GM12878 (cell line): ENCODE measurements at regions not wholly inside any gene's neighbourhood (a gene's known extent, or its start where the extent isn't known, plus 50 kb on each side); places are given as distances from the start of the nearest gene placed in this dataset.

ENCODE experiments used
- ATAC-seq: fragments of 200-7000 bp; cut with Tn5 transposase; 3 replicates; pipeline ENCODE4 v1.9.1; 2020; ENCODE audit warnings: mild to moderate bottlenecking, moderate library complexity
- BruUV-seq: library from RNA; stranded (reverse); fragments of 400-500 nt; replicated peaks from 2 replicates; lab custom pipeline; 2021; lab: Mats Ljungman, UMichigan
- CTCF ChIA-PET: fragments of 300-600 bp; sonication (Branson Sonifier 250); formaldehyde crosslinking; extraction: SDS; loops from one replicate; lab custom pipeline; 2021; ENCODE audit warnings: inconsistent platforms; lab: Yijun Ruan, JAX
- POLR2A ChIA-PET: fragments of 350-600 bp; formaldehyde crosslinking; extraction: SDS; loops from one replicate; lab custom pipeline; 2021; ENCODE audit warnings: inconsistent platforms; lab: Charles Lee
- RAD21 ChIA-PET: fragments of 300-600 bp; sonication (Branson Sonifier 250); formaldehyde crosslinking; loops from one replicate; lab custom pipeline; 2023; ENCODE audit warnings: antibody characterized with exemption; ENCODE audit not compliant: unreplicated experiment; lab: Charles Lee
- SMC1A ChIA-PET: fragments of 300-600 bp; sonication (Branson Sonifier 250); formaldehyde crosslinking; loops from one replicate; lab custom pipeline; 2023; ENCODE audit not compliant: unreplicated experiment, uncharacterized antibody; lab: Charles Lee
- DNase-seq: peaks from one replicate; pipeline ENCODE4 v3.0.0-alpha.2; 2011; ENCODE audit warnings: low read depth, low spot score
- FAIRE-seq: peaks from 3 replicates; lab custom pipeline; 2011; peaks lifted over from hg19 to GRCh38; lab: Jason Lieb, UNC
- H2AFZ ChIP-seq: 2 replicates; pipeline ENCODE4 v1.6.0; 2011; ENCODE audit warnings: low read depth, low read length, control low read depth; ENCODE audit not compliant: control insufficient read depth
- H3K27ac ChIP-seq: 2 replicates; pipeline ENCODE4 v1.5.1; 2011; ENCODE audit warnings: control low read depth; ENCODE audit not compliant: control insufficient read depth, insufficient read depth
- H3K27me3 ChIP-seq, 2 experiments: replicated peaks in 1 of 2; 2 replicates each; pipeline versions ENCODE4 v1.6.0 to v1.6.1; 2011; ENCODE audit warnings: low read length in 1 of 2; ENCODE audit not compliant: control insufficient read depth in 2 of 2, insufficient read depth in 2 of 2
- H3K36me3 ChIP-seq, 2 experiments: 2 replicates each; pipeline ENCODE4 v1.5.1; 2011; ENCODE audit warnings: low read length in 1 of 2; ENCODE audit not compliant: control insufficient read depth in 2 of 2, insufficient read depth in 2 of 2
- H3K4me1 ChIP-seq: 2 replicates; pipeline ENCODE4 v1.6.1; 2011; ENCODE audit warnings: mild to moderate bottlenecking, low read length, moderate library complexity, mixed read lengths; ENCODE audit not compliant: control insufficient read depth, insufficient read depth
- H3K4me2 ChIP-seq: 2 replicates; pipeline ENCODE4 v1.6.0; 2011; ENCODE audit warnings: control low read depth; ENCODE audit not compliant: control insufficient read depth, insufficient read depth
- H3K4me3 ChIP-seq: fragments of 200-600 bp; sonication (generic); 2 replicates; pipeline ENCODE4 v1.5.1; 2016
- H3K79me2 ChIP-seq: 2 replicates; pipeline ENCODE4 v1.6.0; 2011; ENCODE audit warnings: low read length; ENCODE audit not compliant: control insufficient read depth, insufficient read depth
- H3K9ac ChIP-seq: 2 replicates; pipeline ENCODE4 v1.8.0; 2011; ENCODE audit warnings: low read length, control low read depth, mixed read lengths; ENCODE audit not compliant: control insufficient read depth, insufficient read depth
- H3K9me3 ChIP-seq: replicated peaks from 3 replicates; pipeline ENCODE4 v1.5.1; 2011; ENCODE audit warnings: mild to moderate bottlenecking, low read length; ENCODE audit not compliant: control insufficient read depth, insufficient read depth
- H4K20me1 ChIP-seq: 2 replicates; pipeline ENCODE4 v1.6.0; 2011; ENCODE audit not compliant: control insufficient read depth, insufficient read depth
- CBX5 ChIP-seq: sonication (generic); IDR thresholded peaks from 2 replicates; pipeline ENCODE4 v1.6.1; 2016; ENCODE audit warnings: low read depth, moderate library complexity, mild to moderate bottlenecking, inconsistent platforms
- CHD1 ChIP-seq: IDR thresholded peaks from 2 replicates; pipeline ENCODE4 v1.6.1; 2012; ENCODE audit warnings: low read depth, low read length, improper control_type of control experiment
- DPF2 ChIP-seq: fragments of 450-650 bp; IDR thresholded peaks from 2 replicates; pipeline ENCODE4 v1.6.1; 2017; ENCODE audit warnings: mild to moderate bottlenecking
- EGR1 ChIP-seq, 2 experiments: IDR thresholded peaks; 1 replicate in 1 of 2; 2 replicates in 1 of 2; pipeline ENCODE4 v1.6.1; 2011 to 2012; ENCODE audit warnings: low read depth in 2 of 2, low read length in 2 of 2, borderline replicate concordance in 1 of 2, mild to moderate bottlenecking in 1 of 2, moderate library complexity in 1 of 2
- ESRRA ChIP-seq: IDR thresholded peaks from 2 replicates; pipeline ENCODE4 v1.6.1; 2012; ENCODE audit warnings: mild to moderate bottlenecking, low read length, improper control_type of control experiment
- MEF2B ChIP-seq: fragments of 450-650 bp; IDR thresholded peaks from 2 replicates; pipeline ENCODE4 v1.6.1; 2018; ENCODE audit warnings: mild to moderate bottlenecking, moderate library complexity; ENCODE audit not compliant: partially characterized antibody, poor library complexity, severe bottlenecking
- RAD21 ChIP-seq: IDR thresholded peaks from 2 replicates; pipeline ENCODE4 v1.6.1; 2011; ENCODE audit warnings: mild to moderate bottlenecking, low read depth, low read length, moderate library complexity; ENCODE audit not compliant: insufficient read depth
- RAD51 ChIP-seq: fragments of 450-650 bp; IDR thresholded peaks from 2 replicates; pipeline ENCODE4 v1.6.1; 2016; ENCODE audit warnings: moderate library complexity, mild to moderate bottlenecking, inconsistent platforms
- SMC3 ChIP-seq: IDR thresholded peaks from 2 replicates; pipeline ENCODE4 v1.6.1; 2011; ENCODE audit warnings: low read length, improper control_type of control experiment, borderline replicate concordance
- TAF1 ChIP-seq: IDR thresholded peaks from 2 replicates; pipeline ENCODE4 v1.6.1; 2011; ENCODE audit warnings: mild to moderate bottlenecking, low read depth, low read length, borderline replicate concordance
- ZNF217 ChIP-seq: fragments of 450-650 bp; IDR thresholded peaks from 2 replicates; pipeline ENCODE4 v1.6.1; 2017; ENCODE audit warnings: antibody characterized with exemption, mild to moderate bottlenecking
- ZNF274 ChIP-seq: IDR thresholded peaks from one replicate; pipeline ENCODE4 v1.8.0; 2011; ENCODE audit not compliant: insufficient read length, insufficient read depth
- ZNF384 ChIP-seq: IDR thresholded peaks from 2 replicates; pipeline ENCODE4 v1.6.1; 2012; ENCODE audit warnings: low read depth, mild to moderate bottlenecking, low read length, improper control_type of control experiment, borderline replicate concordance
- ZZZ3 ChIP-seq: IDR thresholded peaks from 2 replicates; pipeline ENCODE4 v1.6.1; 2011; ENCODE audit warnings: low read depth; ENCODE audit not compliant: control insufficient read depth, insufficient read length
- WGBS: methylation state at CpG from one replicate; pipeline ENCODE4 v1.1.6; 2016; ENCODE audit warnings: low lambda C conversion rate; ENCODE audit not compliant: insufficient replicate concordance, insufficient coverage; ENCODE audit errors: missing lambda C conversion rate; 5-methylcytosine and 5-hydroxymethylcytosine counted together
- in situ Hi-C: fragments of 300-500 bp; cut with MboI; formaldehyde crosslinking; loops from 9 replicates; pipeline ENCODE4 v1.14.3; 2018; ENCODE audit warnings: mixed read lengths
- intact Hi-C: fragments of 100-400 bp; cut with micrococcal nuclease; formaldehyde crosslinking; loops from one replicate; pipeline ENCODE4 v1.14.2; 2022; ENCODE audit not compliant: unreplicated experiment
- TF ChIP-seq, protein P1 (sequence below): fragments of 450-650 bp; IDR thresholded peaks from 2 replicates; pipeline ENCODE4 v1.6.1; 2017; ENCODE audit warnings: mild to moderate bottlenecking, moderate library complexity
- TF ChIP-seq, protein P2 (sequence below): fragments of 450-650 bp; IDR thresholded peaks from 2 replicates; pipeline ENCODE4 v1.6.1; 2017; ENCODE audit warnings: low read depth, mild to moderate bottlenecking, moderate library complexity

DNA sequence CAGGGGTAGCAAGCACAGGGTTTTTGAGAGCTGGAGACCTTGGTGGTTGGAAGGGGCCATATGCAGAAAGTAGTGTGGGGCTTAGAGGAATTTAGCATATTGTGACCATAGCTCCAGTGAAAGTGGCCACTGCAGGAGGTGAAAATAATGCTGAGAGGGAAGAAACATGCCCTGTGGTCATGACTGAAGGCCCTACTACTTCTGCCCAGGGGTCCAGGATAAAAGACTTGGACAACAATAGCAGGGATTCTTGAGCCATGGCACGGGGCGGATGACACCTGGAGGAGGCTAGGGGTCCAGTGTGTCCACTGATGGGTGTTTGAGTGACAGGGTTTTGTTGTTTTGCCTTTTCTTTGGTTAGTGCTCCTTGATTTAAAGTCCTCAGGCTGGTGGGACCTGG, 694.6 kb downstream of the CPS1 start (continued):
- TF ChIP-seq ZNF384 (no peak), CHD1 (no peak), SMC3 (no peak), EGR1 (IDR thresholded peaks at IDR 0.05; ENCODE audit: borderline replicate concordance in 1 of 2, low read depth in 2 of 2, low read length in 2 of 2) (no peak), ZNF274 (no peak), DPF2 (no peak)
- TF ChIP-seq, protein P1, sequence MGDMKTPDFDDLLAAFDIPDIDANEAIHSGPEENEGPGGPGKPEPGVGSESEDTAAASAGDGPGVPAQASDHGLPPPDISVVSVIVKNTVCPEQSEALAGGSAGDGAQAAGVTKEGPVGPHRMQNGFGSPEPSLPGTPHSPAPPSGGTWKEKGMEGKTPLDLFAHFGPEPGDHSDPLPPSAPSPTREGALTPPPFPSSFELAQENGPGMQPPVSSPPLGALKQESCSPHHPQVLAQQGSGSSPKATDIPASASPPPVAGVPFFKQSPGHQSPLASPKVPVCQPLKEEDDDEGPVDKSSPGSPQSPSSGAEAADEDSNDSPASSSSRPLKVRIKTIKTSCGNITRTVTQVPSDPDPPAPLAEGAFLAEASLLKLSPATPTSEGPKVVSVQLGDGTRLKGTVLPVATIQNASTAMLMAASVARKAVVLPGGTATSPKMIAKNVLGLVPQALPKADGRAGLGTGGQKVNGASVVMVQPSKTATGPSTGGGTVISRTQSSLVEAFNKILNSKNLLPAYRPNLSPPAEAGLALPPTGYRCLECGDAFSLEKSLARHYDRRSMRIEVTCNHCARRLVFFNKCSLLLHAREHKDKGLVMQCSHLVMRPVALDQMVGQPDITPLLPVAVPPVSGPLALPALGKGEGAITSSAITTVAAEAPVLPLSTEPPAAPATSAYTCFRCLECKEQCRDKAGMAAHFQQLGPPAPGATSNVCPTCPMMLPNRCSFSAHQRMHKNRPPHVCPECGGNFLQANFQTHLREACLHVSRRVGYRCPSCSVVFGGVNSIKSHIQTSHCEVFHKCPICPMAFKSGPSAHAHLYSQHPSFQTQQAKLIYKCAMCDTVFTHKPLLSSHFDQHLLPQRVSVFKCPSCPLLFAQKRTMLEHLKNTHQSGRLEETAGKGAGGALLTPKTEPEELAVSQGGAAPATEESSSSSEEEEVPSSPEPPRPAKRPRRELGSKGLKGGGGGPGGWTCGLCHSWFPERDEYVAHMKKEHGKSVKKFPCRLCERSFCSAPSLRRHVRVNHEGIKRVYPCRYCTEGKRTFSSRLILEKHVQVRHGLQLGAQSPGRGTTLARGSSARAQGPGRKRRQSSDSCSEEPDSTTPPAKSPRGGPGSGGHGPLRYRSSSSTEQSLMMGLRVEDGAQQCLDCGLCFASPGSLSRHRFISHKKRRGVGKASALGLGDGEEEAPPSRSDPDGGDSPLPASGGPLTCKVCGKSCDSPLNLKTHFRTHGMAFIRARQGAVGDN = no peak
- TF ChIP-seq, all 136 proteins: peak for 0

- Histone ChIP-seq H2AFZ (no peak overlapping the region), H3K4me3 (no peak overlapping the region), H3K27ac (no peak overlapping the region), H3K9me3 (no peaks in the 10 kb centered on the region), H3K9ac (no peak overlapping the region), H4K20me1 (no peaks in the 10 kb centered on the region), H3K4me2 (no peak overlapping the region), H3K4me1 (no peaks in the 10 kb centered on the region), H3K79me2 (no peaks in the 10 kb centered on the region), H3K27me3 (no peaks in the 10 kb centered on the region), H3K36me3 (no peaks in the 10 kb centered on the region)
- intact Hi-C loops (no loop called here), in situ Hi-C loops (no loop called here)
- POLR2A ChIA-PET = no interaction called here
- no TSS peak for BruUV-seq
- RAD21 ChIA-PET = no interaction called here
- WGBS = 0% methylated on average over 1 of the region's 1 CpG
- CTCF ChIA-PET = no interaction called here
- ATAC-seq (no peak), FAIRE-seq (no peak), DNase-seq (no peak)
- SMC1A ChIA-PET = interaction anchor here (0.9 kb wide), 1 partner anchor 110 kb away, joined by 3 read pairs; no protein-coding TSS in a partner anchor
- no peak for TF ChIP-seq MEF2B
- no peak for TF ChIP-seq ESRRA
- TF ChIP-seq TAF1 = no peak
- TF ChIP-seq ZZZ3 = no peak
- no peak for TF ChIP-seq ZNF217
- TF ChIP-seq, protein P2, sequence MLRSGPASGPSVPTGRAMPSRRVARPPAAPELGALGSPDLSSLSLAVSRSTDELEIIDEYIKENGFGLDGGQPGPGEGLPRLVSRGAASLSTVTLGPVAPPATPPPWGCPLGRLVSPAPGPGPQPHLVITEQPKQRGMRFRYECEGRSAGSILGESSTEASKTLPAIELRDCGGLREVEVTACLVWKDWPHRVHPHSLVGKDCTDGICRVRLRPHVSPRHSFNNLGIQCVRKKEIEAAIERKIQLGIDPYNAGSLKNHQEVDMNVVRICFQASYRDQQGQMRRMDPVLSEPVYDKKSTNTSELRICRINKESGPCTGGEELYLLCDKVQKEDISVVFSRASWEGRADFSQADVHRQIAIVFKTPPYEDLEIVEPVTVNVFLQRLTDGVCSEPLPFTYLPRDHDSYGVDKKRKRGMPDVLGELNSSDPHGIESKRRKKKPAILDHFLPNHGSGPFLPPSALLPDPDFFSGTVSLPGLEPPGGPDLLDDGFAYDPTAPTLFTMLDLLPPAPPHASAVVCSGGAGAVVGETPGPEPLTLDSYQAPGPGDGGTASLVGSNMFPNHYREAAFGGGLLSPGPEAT = no peak
- no peak for TF ChIP-seq CBX5
- TF ChIP-seq RAD21 = no peak
- no peak for TF ChIP-seq RAD51
Measured at GRCh38 chr2:211258646-211259335, 702.4 kb downstream of the CPS1 start.
